HG03135 (cell line): ENCODE measurements at regions not wholly inside any gene's neighbourhood (a gene's known extent, or its start where the extent isn't known, plus 50 kb on each side); places are given as distances from the start of the nearest gene placed in this dataset.

ENCODE experiments used
- ATAC-seq: cut with Tn5 transposase; IDR thresholded peaks from one replicate; pipeline ENCODE4 v1.9.1; 2021; ENCODE audit warnings: mild to moderate bottlenecking, moderate library complexity; ENCODE audit not compliant: unreplicated experiment

GRCh38 chr10:108812296-108812695 is 1111.0 kb downstream of the XPNPEP1 start:
- no peak for ATAC-seq

GRCh38 chr10:108808228-108808627 is 1115.1 kb downstream of the XPNPEP1 start:
- no peak for ATAC-seq

GRCh38 chr10:108801775-108802517 is 1121.4 kb downstream of the XPNPEP1 start:
- ATAC-seq, result no peak

GRCh38 chr10:108801220-108801619 is 1122.1 kb downstream of the XPNPEP1 start:
- ATAC-seq, result no peak

- no peak for ATAC-seq
Observed at GRCh38 chr10:108797573-108797972, 1125.7 kb downstream of the XPNPEP1 start.

GRCh38 chr10:108791794-108792474 is 1131.4 kb downstream of the XPNPEP1 start:
- ATAC-seq, result no peak

GRCh38 chr10:108791030-108791429 is 1132.3 kb downstream of the XPNPEP1 start:
- no peak for ATAC-seq

- ATAC-seq, result peak; percentile 84
Observed at GRCh38 chr10:108789919-108790318, 1133.4 kb downstream of the XPNPEP1 start.

- ATAC-seq, result no peak
Observed at GRCh38 chr10:108789336-108789735, 1134.0 kb downstream of the XPNPEP1 start.

- ATAC-seq, result no peak
Observed at GRCh38 chr10:108788891-108789290, 1134.4 kb downstream of the XPNPEP1 start.

- ATAC-seq, result no peak
Observed at GRCh38 chr10:108787932-108788331, 1135.4 kb downstream of the XPNPEP1 start.

GRCh38 chr10:108785011-108785410 is 1138.3 kb downstream of the XPNPEP1 start:
- no peak for ATAC-seq

- ATAC-seq, result no peak
Observed at GRCh38 chr10:108784534-108784933, 1138.8 kb downstream of the XPNPEP1 start.

- ATAC-seq, result peak; percentile 77
Observed at GRCh38 chr10:108783897-108784296, 1139.4 kb downstream of the XPNPEP1 start.

- ATAC-seq, result no peak
Observed at GRCh38 chr10:108782411-108782810, 1140.9 kb downstream of the XPNPEP1 start.

- no peak for ATAC-seq
Observed at GRCh38 chr10:108779501-108779900, 1143.8 kb downstream of the XPNPEP1 start.

GRCh38 chr10:108775911-108776475 is 1147.3 kb downstream of the XPNPEP1 start:
- no peak for ATAC-seq

GRCh38 chr10:108771106-108771505 is 1152.2 kb downstream of the XPNPEP1 start:
- ATAC-seq, result no peak

GRCh38 chr10:108765794-108766193 is 1157.5 kb downstream of the XPNPEP1 start:
- no peak for ATAC-seq

GRCh38 chr10:108757946-108758345 is 1165.4 kb downstream of the XPNPEP1 start:
- ATAC-seq, result no peak

GRCh38 chr10:108755646-108756045 is 1167.7 kb downstream of the XPNPEP1 start:
- ATAC-seq, result no peak

- ATAC-seq, result no peak
Observed at GRCh38 chr10:108753326-108753725, 1170.0 kb downstream of the XPNPEP1 start.
